CD4-positive, alpha-beta T cell (primary cell): ENCODE measurements at regions not wholly inside any gene's neighbourhood (a gene's known extent, or its start where the extent isn't known, plus 50 kb on each side); places are given as distances from the start of the nearest gene placed in this dataset.

Experiments
- ATAC-seq: fragments of 200-7000 bp; cut with Tn5 transposase; one replicate; pipeline ENCODE4 v1.10.0; 2022; ENCODE audit warnings: mild to moderate bottlenecking; ENCODE audit not compliant: poor library complexity
- CTCF ChIA-PET: fragments of 350-600 bp; sonication (Branson Sonifier 250); formaldehyde crosslinking; loops from one replicate; lab custom pipeline; 2021; ENCODE audit warnings: antibody characterized with exemption, inconsistent platforms; lab: Charles Lee
- POLR2A ChIA-PET: fragments of 350-600 bp; sonication (Branson Sonifier 250); formaldehyde crosslinking; loops from one replicate; lab custom pipeline; 2021; ENCODE audit warnings: antibody characterized with exemption, inconsistent platforms; lab: Charles Lee
- DNase-seq, 14 experiments: peaks; one replicate each; pipeline ENCODE4 v3.0.0-alpha.2; 2013 to 2020; ENCODE audit warnings: mixed read lengths in 2 of 14
- H3K27ac ChIP-seq, 2 donors: one replicate each; pipeline versions ENCODE4 v1.5.1 to v1.7.0; 2013; ENCODE audit warnings: low read length in 2 of 2, low read depth in 1 of 2, mild to moderate bottlenecking in 1 of 2
- H3K27me3 ChIP-seq, 2 experiments: 1 replicate in 1 of 2; 2 replicates in 1 of 2; pipeline versions ENCODE4 v1.6.1 to v1.7.0; 2013; ENCODE audit warnings: low read length in 2 of 2, control low read depth in 1 of 2, mild to moderate bottlenecking in 1 of 2, moderate library complexity in 1 of 2; ENCODE audit not compliant: insufficient read depth in 2 of 2, control insufficient read depth in 1 of 2
- H3K36me3 ChIP-seq: one replicate; pipeline ENCODE4 v1.6.1; 2013; ENCODE audit warnings: low read length, control low read depth; ENCODE audit not compliant: insufficient read depth
- H3K4me1 ChIP-seq: one replicate; pipeline ENCODE4 v1.6.1; 2013; ENCODE audit warnings: low read length, control low read depth; ENCODE audit not compliant: insufficient read depth
- H3K4me3 ChIP-seq: one replicate; pipeline ENCODE4 v1.5.1; 2013; ENCODE audit warnings: mild to moderate bottlenecking, low read length, moderate library complexity
- H3K9me3 ChIP-seq, 2 experiments: 1 replicate in 1 of 2; 2 replicates in 1 of 2; pipeline versions ENCODE4 v1.6.1 to v1.7.0; 2013; ENCODE audit warnings: low read length in 2 of 2, mild to moderate bottlenecking in 2 of 2, control low read depth in 1 of 2, moderate library complexity in 1 of 2; ENCODE audit not compliant: control insufficient read depth in 1 of 2, insufficient read depth in 1 of 2
- H3K27ac Mint-ChIP-seq: one replicate; pipeline ENCODE4 v1.8.0; 2020; ENCODE audit warnings: mixed read lengths
- H3K27me3 Mint-ChIP-seq: one replicate; pipeline ENCODE4 v1.8.0; 2021; ENCODE audit warnings: mixed read lengths
- H3K36me3 Mint-ChIP-seq: one replicate; pipeline ENCODE4 v1.8.0; 2021; ENCODE audit warnings: low read depth, mixed read lengths
- H3K4me1 Mint-ChIP-seq: one replicate; pipeline ENCODE4 v1.8.0; 2021; ENCODE audit warnings: low read depth, mixed read lengths
- H3K4me3 Mint-ChIP-seq: one replicate; pipeline ENCODE4 v1.8.0; 2020; ENCODE audit warnings: mild to moderate bottlenecking, mixed read lengths
- H3K9me3 Mint-ChIP-seq: one replicate; pipeline ENCODE4 v1.8.0; 2020; ENCODE audit warnings: mixed read lengths
- intact Hi-C, 2 experiments: fragments of 100-400 bp; cut with DNase I in 1 of 2; cut with micrococcal nuclease in 1 of 2; formaldehyde crosslinking; loops; one replicate each; pipeline versions ENCODE4 v1.15.1 to v1.9.0; 2023 to 2025; cut with DNase I, micrococcal nuclease
- TF ChIP-seq, protein P1 (sequence below): fragments of 200-600 bp; IDR thresholded peaks from one replicate; pipeline ENCODE4 v1.8.0; 2022; ENCODE audit warnings: antibody characterized with exemption, mild to moderate bottlenecking

DNA sequence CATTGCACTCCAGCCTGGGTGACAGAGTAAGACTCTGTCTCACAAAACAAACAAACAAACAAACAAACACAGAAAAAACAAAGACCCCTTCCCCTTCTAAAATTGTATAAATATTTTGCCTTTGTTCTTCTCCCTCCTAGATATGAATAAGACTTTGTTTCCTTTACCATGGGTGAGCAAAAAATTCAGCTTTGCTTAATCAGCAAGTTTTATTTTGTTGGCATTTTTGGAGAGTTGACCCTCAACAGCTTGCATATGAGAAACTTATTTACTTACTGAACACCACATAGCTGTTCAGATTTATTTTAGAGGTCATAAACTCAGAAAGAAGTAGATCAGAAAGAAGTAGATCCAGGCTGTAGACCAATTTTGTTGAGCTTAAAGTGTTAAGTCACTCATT lies 395.2 kb upstream of the TOM1L1 start:
- Histone ChIP-seq H3K36me3 (no peaks in the 10 kb centered on the region), H3K27ac (no peak overlapping the region), H3K27me3 (no peaks in the 10 kb centered on the region), H3K4me1 (no peaks in the 10 kb centered on the region), H3K9me3 (peaks cover 0 to 3% of the 10 kb centered on the region in 2 experiments), H3K4me3 (no peak overlapping the region)
- intact Hi-C loops: no loop called here
- H3K9me3 Mint-ChIP-seq: peaks cover 5% of the 10 kb centered on the region
- ATAC-seq: no peak
- DNase-seq: no peak
- no peak overlapping the region for H3K27ac Mint-ChIP-seq
- H3K27me3 Mint-ChIP-seq: no peaks in the 10 kb centered on the region
- no peaks in the 10 kb centered on the region for H3K4me1 Mint-ChIP-seq
- TF ChIP-seq, protein P1, sequence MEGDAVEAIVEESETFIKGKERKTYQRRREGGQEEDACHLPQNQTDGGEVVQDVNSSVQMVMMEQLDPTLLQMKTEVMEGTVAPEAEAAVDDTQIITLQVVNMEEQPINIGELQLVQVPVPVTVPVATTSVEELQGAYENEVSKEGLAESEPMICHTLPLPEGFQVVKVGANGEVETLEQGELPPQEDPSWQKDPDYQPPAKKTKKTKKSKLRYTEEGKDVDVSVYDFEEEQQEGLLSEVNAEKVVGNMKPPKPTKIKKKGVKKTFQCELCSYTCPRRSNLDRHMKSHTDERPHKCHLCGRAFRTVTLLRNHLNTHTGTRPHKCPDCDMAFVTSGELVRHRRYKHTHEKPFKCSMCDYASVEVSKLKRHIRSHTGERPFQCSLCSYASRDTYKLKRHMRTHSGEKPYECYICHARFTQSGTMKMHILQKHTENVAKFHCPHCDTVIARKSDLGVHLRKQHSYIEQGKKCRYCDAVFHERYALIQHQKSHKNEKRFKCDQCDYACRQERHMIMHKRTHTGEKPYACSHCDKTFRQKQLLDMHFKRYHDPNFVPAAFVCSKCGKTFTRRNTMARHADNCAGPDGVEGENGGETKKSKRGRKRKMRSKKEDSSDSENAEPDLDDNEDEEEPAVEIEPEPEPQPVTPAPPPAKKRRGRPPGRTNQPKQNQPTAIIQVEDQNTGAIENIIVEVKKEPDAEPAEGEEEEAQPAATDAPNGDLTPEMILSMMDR: no peak
- no peaks in the 10 kb centered on the region for H3K36me3 Mint-ChIP-seq
- H3K4me3 Mint-ChIP-seq: no peak overlapping the region
- POLR2A ChIA-PET: no interaction called here
- CTCF ChIA-PET: no interaction called here

DNA sequence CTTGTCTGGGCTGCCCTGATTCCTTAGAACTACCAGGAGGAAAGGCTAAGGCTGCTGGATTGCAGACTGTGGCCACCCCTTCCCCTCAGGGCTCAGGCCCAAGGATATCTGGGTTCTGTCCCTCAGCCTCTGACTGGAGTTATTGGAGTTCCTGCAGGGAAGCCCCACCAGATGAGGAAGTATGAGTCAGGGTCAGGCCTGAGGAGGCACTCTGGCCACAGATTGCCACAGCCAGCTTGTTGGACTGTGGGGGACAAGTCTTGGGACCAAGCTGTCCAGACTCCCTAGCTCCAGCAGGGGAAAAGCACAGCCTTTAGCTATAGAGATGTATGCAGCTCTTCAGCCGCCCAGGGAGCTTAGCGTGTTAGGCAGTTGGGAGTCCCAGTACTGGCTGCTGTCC lies 381.9 kb upstream of the TOM1L1 start:
- DNase-seq (no peak), ATAC-seq (no peak)
- no peaks in the 10 kb centered on the region for H3K36me3 ChIP-seq
- no peaks in the 10 kb centered on the region for H3K27me3 ChIP-seq
- ChIA-PET POLR2A (no interaction called here), CTCF (no interaction called here)
- no peak overlapping the region for H3K27ac ChIP-seq
- intact Hi-C loops: no loop called here
- Mint-ChIP-seq H3K27ac (no peak overlapping the region), H3K4me1 (no peaks in the 10 kb centered on the region), H3K27me3 (no peaks in the 10 kb centered on the region), H3K4me3 (no peak overlapping the region), H3K9me3 (peaks cover 7% of the 10 kb centered on the region), H3K36me3 (no peaks in the 10 kb centered on the region)
- peaks cover 0 to 10% of the 10 kb centered on the region in 2 experiments for H3K9me3 ChIP-seq
- no peaks in the 10 kb centered on the region for H3K4me1 ChIP-seq
- H3K4me3 ChIP-seq: no peak overlapping the region
- TF ChIP-seq, protein P1: no peak

DNA sequence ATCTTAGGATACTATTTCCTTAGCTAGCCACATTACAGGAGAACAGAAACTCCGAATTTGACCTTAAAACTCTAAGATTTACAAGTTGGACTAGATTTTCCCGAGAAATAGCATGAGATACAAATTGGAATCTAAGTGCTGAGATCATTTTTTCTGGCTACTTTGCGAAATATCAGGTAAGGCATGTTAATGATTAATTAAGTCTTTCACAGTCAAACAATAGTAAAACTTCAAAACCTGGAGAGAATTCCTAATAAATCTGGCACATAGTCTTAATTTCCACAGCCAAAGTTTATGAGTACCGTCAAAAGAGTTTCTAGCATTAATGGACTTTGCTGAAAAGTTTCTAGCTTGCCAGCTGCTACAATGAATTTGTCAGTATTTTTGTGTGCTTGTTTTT lies 379.5 kb upstream of the TOM1L1 start:
- Mint-ChIP-seq H3K27me3 (no peaks in the 10 kb centered on the region), H3K4me3 (no peak overlapping the region), H3K9me3 (peaks cover 7% of the 10 kb centered on the region), H3K27ac (no peak overlapping the region), H3K36me3 (no peaks in the 10 kb centered on the region), H3K4me1 (no peaks in the 10 kb centered on the region)
- Histone ChIP-seq H3K9me3 (peaks cover 0 to 10% of the 10 kb centered on the region in 2 experiments), H3K4me3 (no peak overlapping the region), H3K27ac (no peak overlapping the region), H3K36me3 (no peaks in the 10 kb centered on the region), H3K4me1 (no peaks in the 10 kb centered on the region), H3K27me3 (no peaks in the 10 kb centered on the region)
- DNase-seq: no peak
- TF ChIP-seq, protein P1: no peak
- ChIA-PET CTCF (no interaction called here), POLR2A (no interaction called here)
- ATAC-seq: no peak
- intact Hi-C loops: no loop called here
